SU-DHL-6 (cell line): ENCODE measurements at regions not wholly inside any gene's neighbourhood (a gene's known extent, or its start where the extent isn't known, plus 50 kb on each side); places are given as distances from the start of the nearest gene placed in this dataset.

Experiments
- CTCF ChIP-seq: fragments of 200-600 bp; sonication (generic); IDR thresholded peaks from one replicate; pipeline ENCODE4 v1.5.1; 2017; ENCODE audit warnings: antibody characterized with exemption, mild to moderate bottlenecking, low read length, moderate library complexity; ENCODE audit not compliant: insufficient read depth, poor library complexity, severe bottlenecking
- EZH2phosphoT487 ChIP-seq: fragments of 200-600 bp; sonication (generic), shearing (Covaris generic); conservative IDR thresholded peaks from 2 replicates; pipeline ENCODE4 v1.6.1; 2018; ENCODE audit warnings: mild to moderate bottlenecking, antibody characterized with exemption, low read length, moderate library complexity, mixed read lengths

- TF ChIP-seq CTCF = no peak
- TF ChIP-seq EZH2phosphoT487 = no peak
Observed at GRCh38 chr12:84315926-84316325, 596.7 kb downstream of the SLC6A15 start.
